HCT116 (cell line): ENCODE measurements at regions not wholly inside any gene's neighbourhood (a gene's known extent, or its start where the extent isn't known, plus 50 kb on each side); places are given as distances from the start of the nearest gene placed in this dataset.

ENCODE experiments used
- ATAC-seq: fragments of 200-7000 bp; cut with Tn5 transposase; 2 replicates; pipeline ENCODE4 v1.9.1; 2020; ENCODE audit warnings: mild to moderate bottlenecking, moderate library complexity
- BruUV-seq: library from RNA; stranded (reverse); fragments of 400-500 nt; replicated peaks from 2 replicates; lab custom pipeline; 2021; lab: Mats Ljungman, UMichigan
- CTCF ChIA-PET: fragments of 300-600 bp; sonication (Branson Sonifier 250); formaldehyde crosslinking; loops from one replicate; lab custom pipeline; 2021; ENCODE audit warnings: antibody characterized with exemption; lab: Charles Lee
- POLR2A ChIA-PET: fragments of 300-600, 350-600 bp; sonication (Branson Sonifier 250); formaldehyde crosslinking; loops from one replicate; lab custom pipeline; 2021; ENCODE audit warnings: antibody characterized with exemption; lab: Charles Lee
- RAD21 ChIA-PET, 2 experiments: fragments of 300-600 bp; sonication (Branson Sonifier 250); formaldehyde crosslinking; loops; one replicate each; lab custom pipeline; 2023; ENCODE audit warnings: low total read pairs in 2 of 2; ENCODE audit not compliant: uncharacterized antibody in 2 of 2, unreplicated experiment in 2 of 2, low non-redundant PET in 1 of 2; lab: Charles Lee
- DNase-seq: peaks from one replicate; pipeline ENCODE4 v3.0.0-alpha.2; 2010; ENCODE audit warnings: low read depth, low spot score
- H2AFZ ChIP-seq: fragments of 200-600 bp; shearing (Covaris generic), sonication (generic); 2 replicates; pipeline ENCODE4 v1.6.1; 2017; ENCODE audit warnings: low read depth, mixed run types, mixed read lengths, antibody characterized with exemption, low read length; ENCODE audit not compliant: poor library complexity, severe bottlenecking
- H3K27ac ChIP-seq: 2 replicates; pipeline ENCODE4 v1.5.1; 2012; ENCODE audit warnings: low read depth, low read length
- H3K27me3 ChIP-seq: fragments of 200-600 bp; sonication (generic); 2 replicates; pipeline ENCODE4 v1.6.1; 2016; ENCODE audit warnings: mixed run types, low read length, mixed read lengths; ENCODE audit not compliant: insufficient read depth
- H3K36me3 ChIP-seq, 2 experiments: fragments of 200-500 bp in 1 of 2; fragments of 200-600 bp in 1 of 2; sonication (Bioruptor generic) in 1 of 2; sonication (generic) in 1 of 2; 2 replicates each; pipeline versions ENCODE4 v1.5.1 to v1.6.1; 2014 to 2016; ENCODE audit warnings: low read length in 2 of 2, inconsistent platforms in 1 of 2, mixed read lengths in 1 of 2, mixed run types in 1 of 2; ENCODE audit not compliant: insufficient read depth in 2 of 2, control insufficient read depth in 1 of 2
- H3K4me1 ChIP-seq, 2 experiments: fragments of 200-600 bp in 1 of 2; sonication (generic) in 1 of 2; 2 replicates each; pipeline versions ENCODE4 v1.5.1 to v1.6.1; 2012 to 2017; ENCODE audit warnings: low read length in 2 of 2, inconsistent platforms in 1 of 2, mild to moderate bottlenecking in 1 of 2, mixed read lengths in 1 of 2, mixed run types in 1 of 2, moderate library complexity in 1 of 2; ENCODE audit not compliant: insufficient read depth in 2 of 2, control insufficient read depth in 1 of 2
- H3K4me2 ChIP-seq: fragments of 200-600 bp; sonication (generic); 2 replicates; pipeline ENCODE4 v1.6.1; 2017; ENCODE audit warnings: mixed run types, low read length, mixed read lengths
- H3K4me3 ChIP-seq, 2 experiments: fragments of 200-600 bp in 1 of 2; sonication (generic) in 1 of 2; replicated peaks in 1 of 2; 2 replicates each; pipeline ENCODE4 v1.5.1; 2011 to 2016; ENCODE audit warnings: low read length in 2 of 2, control low read depth in 1 of 2, low read depth in 1 of 2, mild to moderate bottlenecking in 1 of 2, mixed read lengths in 1 of 2, mixed run types in 1 of 2
- H3K79me2 ChIP-seq: fragments of 200-600 bp; sonication (generic); 2 replicates; pipeline ENCODE4 v1.6.1; 2017; ENCODE audit warnings: mild to moderate bottlenecking, mixed run types, low read length, moderate library complexity, mixed read lengths; ENCODE audit not compliant: insufficient read depth
- H3K9ac ChIP-seq: fragments of 200-600 bp; sonication (generic); 2 replicates; pipeline ENCODE4 v1.6.1; 2016; ENCODE audit warnings: low read length, mixed read lengths
- H3K9me2 ChIP-seq: fragments of 200-600 bp; sonication (generic), shearing (Covaris generic); 2 replicates; pipeline ENCODE4 v1.6.1; 2017; ENCODE audit warnings: mixed run types, mild to moderate bottlenecking, moderate library complexity; ENCODE audit not compliant: insufficient read depth
- H3K9me3 ChIP-seq, 2 experiments: fragments of 200-500 bp in 1 of 2; fragments of 200-600 bp in 1 of 2; sonication (Bioruptor generic) in 1 of 2; sonication (generic) in 1 of 2; 2 replicates each; pipeline ENCODE4 v1.6.1; 2014 to 2017; ENCODE audit warnings: low read length in 2 of 2, mixed read lengths in 2 of 2, inconsistent platforms in 1 of 2, low read depth in 1 of 2, mild to moderate bottlenecking in 1 of 2, mixed run types in 1 of 2, moderate library complexity in 1 of 2; ENCODE audit not compliant: control insufficient read depth in 1 of 2, insufficient read depth in 1 of 2
- H4K20me1 ChIP-seq: fragments of 200-600 bp; sonication (generic), shearing (Covaris generic); 2 replicates; pipeline ENCODE4 v1.6.1; 2017; ENCODE audit warnings: mixed run types, mild to moderate bottlenecking, moderate library complexity; ENCODE audit not compliant: insufficient read depth
- CBX3 ChIP-seq: IDR thresholded peaks from 2 replicates; pipeline ENCODE4 v1.6.1; 2012; ENCODE audit warnings: low read depth
- CEBPB ChIP-seq: IDR thresholded peaks from 2 replicates; pipeline ENCODE4 v1.6.1; 2012; ENCODE audit warnings: low read depth
- EGR1 ChIP-seq: IDR thresholded peaks from 2 replicates; pipeline ENCODE4 v1.6.1; 2012; ENCODE audit warnings: low read depth
- ELF1 ChIP-seq: IDR thresholded peaks from 2 replicates; pipeline ENCODE4 v1.6.1; 2012; ENCODE audit warnings: low read depth, borderline replicate concordance
- EZH2phosphoT487 ChIP-seq: fragments of 200-600 bp; IDR thresholded peaks from 2 replicates; pipeline ENCODE4 v1.6.1; 2018; ENCODE audit warnings: antibody characterized with exemption, borderline replicate concordance
- FOSL1 ChIP-seq: IDR thresholded peaks from 2 replicates; pipeline ENCODE4 v1.6.1; 2012; ENCODE audit warnings: low read depth
- JUND ChIP-seq: IDR thresholded peaks from 2 replicates; pipeline ENCODE4 v1.6.1; 2012
- POLR2A ChIP-seq: IDR thresholded peaks from 2 replicates; pipeline ENCODE4 v1.7.0; 2011; ENCODE audit warnings: borderline replicate concordance; ENCODE audit not compliant: insufficient read depth, insufficient read length; ENCODE audit errors: extremely low read depth
- POLR2AphosphoS5 ChIP-seq: IDR thresholded peaks from 2 replicates; pipeline ENCODE4 v1.6.1; 2011; ENCODE audit warnings: mild to moderate bottlenecking, low read depth, low read length, moderate library complexity
- SIN3A ChIP-seq: IDR thresholded peaks from 2 replicates; pipeline ENCODE4 v1.6.1; 2012; ENCODE audit warnings: low read depth
- SP1 ChIP-seq: IDR thresholded peaks from 2 replicates; pipeline ENCODE4 v1.6.1; 2012; ENCODE audit warnings: low read depth
- SRF ChIP-seq: IDR thresholded peaks from 2 replicates; pipeline ENCODE4 v1.6.1; 2012; ENCODE audit warnings: low read depth
- YY1 ChIP-seq: IDR thresholded peaks from 2 replicates; pipeline ENCODE4 v1.6.1; 2011; ENCODE audit warnings: low read length, low read depth, moderate library complexity, mild to moderate bottlenecking; ENCODE audit not compliant: insufficient replicate concordance; ENCODE audit errors: extremely low read depth
- ZFX ChIP-seq: fragments of 450-650 bp; IDR thresholded peaks from 2 replicates; pipeline ENCODE4 v1.6.1; 2017
- ZNF274 ChIP-seq: fragments of 200-500 bp; sonication (Bioruptor generic); IDR thresholded peaks from 2 replicates; pipeline ENCODE4 v1.6.1; 2014; ENCODE audit warnings: mild to moderate bottlenecking, low read depth, low read length, inconsistent platforms
- intact Hi-C: fragments of 100-400 bp; cut with micrococcal nuclease; formaldehyde crosslinking; loops from 2 replicates; pipeline ENCODE4 v1.10.0; 2022
- TF ChIP-seq, protein P1 (sequence below): IDR thresholded peaks from 2 replicates; pipeline ENCODE4 v1.6.1; 2012
- TF ChIP-seq, protein P2 (sequence below), 3 experiments: fragments of 200-600 bp in 1 of 3; sonication (generic) in 1 of 3; IDR thresholded peaks in 2 of 3; conservative IDR thresholded peaks in 1 of 3; 2 replicates each; pipeline ENCODE4 v1.5.1; 2012 to 2017; ENCODE audit warnings: low read depth in 2 of 3, low read length in 2 of 3, antibody characterized with exemption in 1 of 3, borderline replicate concordance in 1 of 3, control low read depth in 1 of 3, mild to moderate bottlenecking in 1 of 3, mixed read lengths in 1 of 3, mixed run types in 1 of 3, moderate library complexity in 1 of 3; ENCODE audit not compliant: insufficient read depth in 1 of 3
- TF ChIP-seq, protein P3 (sequence below): IDR thresholded peaks from 2 replicates; pipeline ENCODE4 v1.6.1; 2012; ENCODE audit warnings: low read depth
- TF ChIP-seq, protein P4 (sequence below): IDR thresholded peaks from 2 replicates; pipeline ENCODE4 v1.6.1; 2012

DNA sequence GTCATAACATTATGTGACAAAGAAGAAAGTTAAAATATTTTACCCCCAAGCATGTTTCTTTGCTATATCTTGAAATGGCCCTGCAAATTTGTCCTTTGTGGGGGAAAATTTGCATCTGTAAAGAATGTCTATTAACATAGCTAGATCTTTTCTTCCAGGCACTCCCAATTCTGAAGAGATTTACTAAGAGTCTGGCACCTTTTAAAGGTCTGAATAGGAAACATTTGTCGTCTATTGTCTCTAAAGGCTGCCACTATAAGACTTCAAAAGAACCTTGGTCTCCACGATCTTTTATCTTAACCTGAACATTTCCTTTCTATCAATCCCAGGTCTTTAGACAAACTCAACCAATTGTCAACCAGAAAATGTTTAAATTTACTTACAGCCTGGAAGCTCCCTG is 128.6 kb upstream of the VCX start:
- ChIA-PET RAD21 (no interaction called here), CTCF (no interaction called here)

DNA sequence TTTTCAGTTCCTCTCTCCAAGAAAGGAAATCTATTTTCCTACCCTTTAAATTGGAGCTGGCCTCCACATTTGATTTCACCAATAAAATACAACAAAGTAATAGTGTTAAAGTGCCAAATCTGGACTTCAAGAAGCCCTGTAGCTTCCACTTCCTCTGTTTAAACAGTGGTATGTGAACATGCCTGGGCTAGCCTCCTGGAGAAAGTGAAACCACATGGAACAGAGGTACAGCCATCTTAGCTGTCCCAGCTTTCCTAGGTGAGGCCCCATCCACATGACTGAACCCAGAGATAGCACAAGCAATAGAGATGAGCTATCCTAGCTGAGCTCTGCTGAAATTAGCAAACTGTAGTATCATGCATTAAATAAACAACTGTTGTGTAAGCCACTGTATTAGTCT is 131.8 kb upstream of the VCX start:
- Histone ChIP-seq H3K27me3 (no peaks in the 10 kb centered on the region), H3K9me2 (no peaks in the 10 kb centered on the region), H3K79me2 (no peaks in the 10 kb centered on the region), H3K4me3 (no peak overlapping the region), H4K20me1 (no peaks in the 10 kb centered on the region), H3K27ac (no peak overlapping the region), H2AFZ (no peak overlapping the region), H3K9ac (no peak overlapping the region), H3K9me3 (no peaks in the 10 kb centered on the region), H3K4me1 (no peaks in the 10 kb centered on the region), H3K4me2 (no peak overlapping the region), H3K36me3 (no peaks in the 10 kb centered on the region)
- TF ChIP-seq CBX3 (no peak), ELF1 (no peak), YY1 (no peak), FOSL1 (no peak), POLR2AphosphoS5 (no peak), CEBPB (no peak), ZFX (no peak), SP1 (no peak), JUND (no peak), EZH2phosphoT487 (no peak), SRF (no peak), POLR2A (no peak), ZNF274 (no peak), EGR1 (no peak)
- TF ChIP-seq, protein P1, sequence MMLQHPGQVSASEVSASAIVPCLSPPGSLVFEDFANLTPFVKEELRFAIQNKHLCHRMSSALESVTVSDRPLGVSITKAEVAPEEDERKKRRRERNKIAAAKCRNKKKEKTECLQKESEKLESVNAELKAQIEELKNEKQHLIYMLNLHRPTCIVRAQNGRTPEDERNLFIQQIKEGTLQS: no peak
- TF ChIP-seq, protein P2, sequence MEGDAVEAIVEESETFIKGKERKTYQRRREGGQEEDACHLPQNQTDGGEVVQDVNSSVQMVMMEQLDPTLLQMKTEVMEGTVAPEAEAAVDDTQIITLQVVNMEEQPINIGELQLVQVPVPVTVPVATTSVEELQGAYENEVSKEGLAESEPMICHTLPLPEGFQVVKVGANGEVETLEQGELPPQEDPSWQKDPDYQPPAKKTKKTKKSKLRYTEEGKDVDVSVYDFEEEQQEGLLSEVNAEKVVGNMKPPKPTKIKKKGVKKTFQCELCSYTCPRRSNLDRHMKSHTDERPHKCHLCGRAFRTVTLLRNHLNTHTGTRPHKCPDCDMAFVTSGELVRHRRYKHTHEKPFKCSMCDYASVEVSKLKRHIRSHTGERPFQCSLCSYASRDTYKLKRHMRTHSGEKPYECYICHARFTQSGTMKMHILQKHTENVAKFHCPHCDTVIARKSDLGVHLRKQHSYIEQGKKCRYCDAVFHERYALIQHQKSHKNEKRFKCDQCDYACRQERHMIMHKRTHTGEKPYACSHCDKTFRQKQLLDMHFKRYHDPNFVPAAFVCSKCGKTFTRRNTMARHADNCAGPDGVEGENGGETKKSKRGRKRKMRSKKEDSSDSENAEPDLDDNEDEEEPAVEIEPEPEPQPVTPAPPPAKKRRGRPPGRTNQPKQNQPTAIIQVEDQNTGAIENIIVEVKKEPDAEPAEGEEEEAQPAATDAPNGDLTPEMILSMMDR (IDR thresholded peaks at IDR 0.05 in 2 of 3, conservative IDR thresholded peaks at IDR 0.05 in 1 of 3; ENCODE audit: borderline replicate concordance in 1 of 3, insufficient read depth in 1 of 3, low read depth in 2 of 3, low read length in 2 of 3): no peak
- TF ChIP-seq, protein P3, sequence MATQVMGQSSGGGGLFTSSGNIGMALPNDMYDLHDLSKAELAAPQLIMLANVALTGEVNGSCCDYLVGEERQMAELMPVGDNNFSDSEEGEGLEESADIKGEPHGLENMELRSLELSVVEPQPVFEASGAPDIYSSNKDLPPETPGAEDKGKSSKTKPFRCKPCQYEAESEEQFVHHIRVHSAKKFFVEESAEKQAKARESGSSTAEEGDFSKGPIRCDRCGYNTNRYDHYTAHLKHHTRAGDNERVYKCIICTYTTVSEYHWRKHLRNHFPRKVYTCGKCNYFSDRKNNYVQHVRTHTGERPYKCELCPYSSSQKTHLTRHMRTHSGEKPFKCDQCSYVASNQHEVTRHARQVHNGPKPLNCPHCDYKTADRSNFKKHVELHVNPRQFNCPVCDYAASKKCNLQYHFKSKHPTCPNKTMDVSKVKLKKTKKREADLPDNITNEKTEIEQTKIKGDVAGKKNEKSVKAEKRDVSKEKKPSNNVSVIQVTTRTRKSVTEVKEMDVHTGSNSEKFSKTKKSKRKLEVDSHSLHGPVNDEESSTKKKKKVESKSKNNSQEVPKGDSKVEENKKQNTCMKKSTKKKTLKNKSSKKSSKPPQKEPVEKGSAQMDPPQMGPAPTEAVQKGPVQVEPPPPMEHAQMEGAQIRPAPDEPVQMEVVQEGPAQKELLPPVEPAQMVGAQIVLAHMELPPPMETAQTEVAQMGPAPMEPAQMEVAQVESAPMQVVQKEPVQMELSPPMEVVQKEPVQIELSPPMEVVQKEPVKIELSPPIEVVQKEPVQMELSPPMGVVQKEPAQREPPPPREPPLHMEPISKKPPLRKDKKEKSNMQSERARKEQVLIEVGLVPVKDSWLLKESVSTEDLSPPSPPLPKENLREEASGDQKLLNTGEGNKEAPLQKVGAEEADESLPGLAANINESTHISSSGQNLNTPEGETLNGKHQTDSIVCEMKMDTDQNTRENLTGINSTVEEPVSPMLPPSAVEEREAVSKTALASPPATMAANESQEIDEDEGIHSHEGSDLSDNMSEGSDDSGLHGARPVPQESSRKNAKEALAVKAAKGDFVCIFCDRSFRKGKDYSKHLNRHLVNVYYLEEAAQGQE: no peak
- CTCF ChIA-PET: no interaction called here
- intact Hi-C loops: no loop called here
- POLR2A ChIA-PET: no interaction called here
- BruUV-seq: no TSS peak
- ATAC-seq: no peak
- DNase-seq: no peak
- RAD21 ChIA-PET: no interaction called here

More for the DNA sequence above, 128.6 kb upstream of the VCX start:
- no peaks in the 10 kb centered on the region for H3K79me2 ChIP-seq
- H3K4me1 ChIP-seq: no peaks in the 10 kb centered on the region
- DNase-seq (no peak), ATAC-seq (no peak)
- TF ChIP-seq JUND (no peak), SIN3A (no peak)
- TF ChIP-seq, protein P4, sequence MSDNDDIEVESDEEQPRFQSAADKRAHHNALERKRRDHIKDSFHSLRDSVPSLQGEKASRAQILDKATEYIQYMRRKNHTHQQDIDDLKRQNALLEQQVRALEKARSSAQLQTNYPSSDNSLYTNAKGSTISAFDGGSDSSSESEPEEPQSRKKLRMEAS: no peak
- no peaks in the 10 kb centered on the region for H3K9me3 ChIP-seq
- BruUV-seq: no TSS peak
- no peak overlapping the region for H3K27ac ChIP-seq
- no peaks in the 10 kb centered on the region for H4K20me1 ChIP-seq
- H3K4me2 ChIP-seq: no peak overlapping the region
- no peak overlapping the region for H3K4me3 ChIP-seq
- no peak overlapping the region for H3K9ac ChIP-seq
- POLR2A ChIA-PET: no interaction called here
- H2AFZ ChIP-seq: no peak overlapping the region
- H3K27me3 ChIP-seq: no peaks in the 10 kb centered on the region
- no peaks in the 10 kb centered on the region for H3K36me3 ChIP-seq
- intact Hi-C loops: no loop called here
- H3K9me2 ChIP-seq: no peaks in the 10 kb centered on the region
